ENCODE measurements at regions not wholly inside any gene's neighbourhood (a gene's known extent, or its start where the extent isn't known, plus 50 kb on each side); places are given as distances from the start of the nearest gene placed in this dataset.

GRCh38 chr10:125389648-125390047, 229.3 kb upstream of the CTBP2 start:
- TF ChIP-seq CTCF (IDR thresholded peaks at IDR 0.05; ENCODE audit: insufficient read depth, low read depth, low read length) = no peak
- H3K4me3 ChIP-seq (ENCODE audit: low read depth, low read length) = no peak overlapping the region
- no peak for DNase-seq (ENCODE audit: low read depth)

GRCh38 chr10:125379592-125379991, 219.2 kb upstream of the CTBP2 start:
- no peak overlapping the region for H3K4me3 ChIP-seq (ENCODE audit: low read depth, low read length)
- TF ChIP-seq CTCF (IDR thresholded peaks at IDR 0.05; ENCODE audit: insufficient read depth, low read depth, low read length) = no peak
- DNase-seq (ENCODE audit: low read depth) = no peak

GRCh38 chr10:125377368-125377767, 217.0 kb upstream of the CTBP2 start:
- no peak overlapping the region for H3K4me3 ChIP-seq (ENCODE audit: low read depth, low read length)
- no peak for DNase-seq (ENCODE audit: low read depth)
- no peak for TF ChIP-seq CTCF (IDR thresholded peaks at IDR 0.05; ENCODE audit: insufficient read depth, low read depth, low read length)

- H3K4me3 ChIP-seq (ENCODE audit: low read depth, low read length) = no peak overlapping the region
- peak; percentile 16 for TF ChIP-seq CTCF (IDR thresholded peaks at IDR 0.05; ENCODE audit: insufficient read depth, low read depth, low read length)
- no peak for DNase-seq (ENCODE audit: low read depth)
These were observed 214.8 kb upstream of the CTBP2 start for GRCh38 chr10:125375210-125375609.

GRCh38 chr10:125373546-125373945, 213.2 kb upstream of the CTBP2 start:
- TF ChIP-seq CTCF (IDR thresholded peaks at IDR 0.05; ENCODE audit: insufficient read depth, low read depth, low read length) = no peak
- DNase-seq (ENCODE audit: low read depth) = no peak
- H3K4me3 ChIP-seq (ENCODE audit: low read depth, low read length) = no peak overlapping the region

- no peak overlapping the region for H3K4me3 ChIP-seq (ENCODE audit: low read depth, low read length)
- TF ChIP-seq CTCF (IDR thresholded peaks at IDR 0.05; ENCODE audit: insufficient read depth, low read depth, low read length) = peak; percentile 14
- DNase-seq (ENCODE audit: low read depth) = no peak
These were observed 210.2 kb upstream of the CTBP2 start for GRCh38 chr10:125370578-125370977.
